ENCODE measurements at regions not wholly inside any gene's neighbourhood (a gene's known extent, or its start where the extent isn't known, plus 50 kb on each side); places are given as distances from the start of the nearest gene placed in this dataset.

DNA sequence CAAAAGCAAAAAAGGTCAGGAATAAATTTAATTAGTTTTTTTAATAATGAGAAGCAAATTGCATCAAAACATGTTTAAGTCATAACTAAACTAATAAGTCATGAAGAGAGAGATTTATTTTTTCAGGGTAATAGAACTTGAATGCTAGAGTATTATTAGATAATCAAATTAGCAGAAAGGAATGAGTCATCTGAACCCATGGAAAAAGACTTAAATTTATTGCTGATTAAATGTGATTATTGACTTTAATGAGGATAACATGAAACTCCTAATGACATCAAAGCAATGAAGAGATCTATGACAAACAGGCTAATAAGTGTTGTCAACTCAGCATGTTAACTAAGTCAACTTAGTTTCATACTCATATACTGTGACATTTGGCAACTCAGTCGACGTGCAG, 264.2 kb downstream of the USP25 start:
- peaks cover 1% of the 10 kb centered on the region for H3K4me1 Mint-ChIP-seq (ENCODE audit: unreplicated experiment)
- H3K4me3 Mint-ChIP-seq (ENCODE audit: unreplicated experiment) = no peak overlapping the region
- no peaks in the 10 kb centered on the region for H3K27me3 Mint-ChIP-seq (ENCODE audit: unreplicated experiment)
- H3K9me3 Mint-ChIP-seq (ENCODE audit: unreplicated experiment) = no peaks in the 10 kb centered on the region
- no peak for DNase-seq (ENCODE audit: low spot score)
- H3K36me3 Mint-ChIP-seq (ENCODE audit: low read depth, unreplicated experiment) = no peaks in the 10 kb centered on the region
- H3K27ac Mint-ChIP-seq (ENCODE audit: unreplicated experiment) = no peak overlapping the region
- TF ChIP-seq, protein P1, sequence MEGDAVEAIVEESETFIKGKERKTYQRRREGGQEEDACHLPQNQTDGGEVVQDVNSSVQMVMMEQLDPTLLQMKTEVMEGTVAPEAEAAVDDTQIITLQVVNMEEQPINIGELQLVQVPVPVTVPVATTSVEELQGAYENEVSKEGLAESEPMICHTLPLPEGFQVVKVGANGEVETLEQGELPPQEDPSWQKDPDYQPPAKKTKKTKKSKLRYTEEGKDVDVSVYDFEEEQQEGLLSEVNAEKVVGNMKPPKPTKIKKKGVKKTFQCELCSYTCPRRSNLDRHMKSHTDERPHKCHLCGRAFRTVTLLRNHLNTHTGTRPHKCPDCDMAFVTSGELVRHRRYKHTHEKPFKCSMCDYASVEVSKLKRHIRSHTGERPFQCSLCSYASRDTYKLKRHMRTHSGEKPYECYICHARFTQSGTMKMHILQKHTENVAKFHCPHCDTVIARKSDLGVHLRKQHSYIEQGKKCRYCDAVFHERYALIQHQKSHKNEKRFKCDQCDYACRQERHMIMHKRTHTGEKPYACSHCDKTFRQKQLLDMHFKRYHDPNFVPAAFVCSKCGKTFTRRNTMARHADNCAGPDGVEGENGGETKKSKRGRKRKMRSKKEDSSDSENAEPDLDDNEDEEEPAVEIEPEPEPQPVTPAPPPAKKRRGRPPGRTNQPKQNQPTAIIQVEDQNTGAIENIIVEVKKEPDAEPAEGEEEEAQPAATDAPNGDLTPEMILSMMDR (IDR thresholded peaks at IDR 0.05; ENCODE audit: unreplicated experiment) = no peak

DNA sequence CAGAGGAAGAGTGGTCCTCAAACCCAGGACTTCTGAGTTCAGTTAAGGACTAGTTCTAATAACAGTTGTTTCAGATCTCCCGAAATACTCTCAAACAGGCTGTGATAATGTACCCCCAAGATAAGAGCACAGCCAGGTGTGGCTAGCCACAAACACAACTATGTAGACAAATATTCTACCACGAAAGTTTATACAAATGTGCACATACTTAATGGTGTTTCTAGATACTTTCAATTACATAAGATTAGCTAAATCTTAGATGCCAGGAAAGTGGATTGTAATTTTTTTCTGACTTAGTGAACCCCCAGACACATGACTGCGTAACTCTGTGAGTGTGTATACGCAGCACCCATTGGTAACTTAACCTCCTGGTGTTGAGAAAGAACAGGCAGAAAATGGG, 270.0 kb downstream of the USP25 start:
- TF ChIP-seq, protein P1 (IDR thresholded peaks at IDR 0.05; ENCODE audit: unreplicated experiment) = no peak
- Mint-ChIP-seq H3K4me1 (ENCODE audit: unreplicated experiment) (no peaks in the 10 kb centered on the region), H3K9me3 (ENCODE audit: unreplicated experiment) (no peaks in the 10 kb centered on the region), H3K4me3 (ENCODE audit: unreplicated experiment) (no peak overlapping the region), H3K27me3 (ENCODE audit: unreplicated experiment) (peaks cover 1% of the 10 kb centered on the region), H3K27ac (ENCODE audit: unreplicated experiment) (no peak overlapping the region), H3K36me3 (ENCODE audit: low read depth, unreplicated experiment) (no peaks in the 10 kb centered on the region)
- DNase-seq (ENCODE audit: low spot score) = no peak

DNA sequence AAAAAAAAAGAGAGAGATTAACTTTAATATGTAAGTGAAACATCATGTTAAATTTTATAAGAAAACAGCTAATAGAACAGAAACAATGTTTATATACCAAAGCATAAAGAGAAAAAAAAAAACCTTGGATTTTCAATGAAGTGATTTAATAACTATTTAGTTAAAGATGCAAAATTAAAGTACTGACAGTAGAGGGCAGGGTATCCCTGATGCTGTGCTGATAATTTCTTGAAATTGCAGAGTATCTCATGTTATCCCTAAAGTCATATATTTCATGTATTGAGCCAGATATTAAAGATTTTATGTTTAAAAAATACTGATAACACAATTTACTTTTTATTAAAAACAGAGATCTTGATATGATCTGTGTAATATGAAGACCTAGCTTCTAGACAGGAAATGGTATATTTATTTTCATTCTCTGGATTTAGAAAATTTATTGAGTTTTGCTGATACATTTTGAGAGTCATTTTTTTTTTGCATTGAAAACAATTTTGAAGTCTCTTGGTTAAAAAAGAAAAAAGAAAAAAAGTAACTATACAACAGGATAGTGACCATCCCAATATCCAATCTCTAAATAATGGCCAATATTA, 273.2 kb downstream of the USP25 start:
- no peaks in the 10 kb centered on the region for H3K36me3 Mint-ChIP-seq (ENCODE audit: low read depth, unreplicated experiment)
- H3K27me3 Mint-ChIP-seq (ENCODE audit: unreplicated experiment) = peaks cover 1% of the 10 kb centered on the region
- TF ChIP-seq, protein P1 (IDR thresholded peaks at IDR 0.05; ENCODE audit: unreplicated experiment) = peak; percentile 41
- no peak for DNase-seq (ENCODE audit: low spot score)
- H3K9me3 Mint-ChIP-seq (ENCODE audit: unreplicated experiment) = no peaks in the 10 kb centered on the region
- H3K4me1 Mint-ChIP-seq (ENCODE audit: unreplicated experiment) = no peaks in the 10 kb centered on the region
- no peak overlapping the region for H3K4me3 Mint-ChIP-seq (ENCODE audit: unreplicated experiment)
- no peak overlapping the region for H3K27ac Mint-ChIP-seq (ENCODE audit: unreplicated experiment)

DNA sequence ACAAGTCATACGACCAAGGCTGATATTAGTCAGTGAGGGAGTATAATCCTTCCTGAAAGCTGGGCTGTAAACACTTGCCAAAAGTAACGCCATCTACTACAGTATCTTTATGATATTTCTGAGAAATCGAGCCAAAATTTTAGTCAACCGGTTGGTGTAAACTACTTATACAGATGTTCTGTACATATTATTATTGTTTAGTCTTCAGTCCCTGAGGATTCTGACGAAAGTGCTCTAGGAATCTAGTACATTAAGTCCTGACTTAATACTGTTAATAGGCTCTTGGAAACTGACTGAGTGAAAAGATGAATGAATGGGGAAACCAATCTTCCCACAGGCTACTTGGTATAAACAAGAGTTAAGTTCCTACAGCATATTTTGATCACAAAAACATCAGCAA, 274.3 kb downstream of the USP25 start:
- no peak overlapping the region for H3K4me3 Mint-ChIP-seq (ENCODE audit: unreplicated experiment)
- no peaks in the 10 kb centered on the region for H3K4me1 Mint-ChIP-seq (ENCODE audit: unreplicated experiment)
- H3K36me3 Mint-ChIP-seq (ENCODE audit: low read depth, unreplicated experiment) = no peaks in the 10 kb centered on the region
- H3K27me3 Mint-ChIP-seq (ENCODE audit: unreplicated experiment) = peaks cover 1% of the 10 kb centered on the region
- DNase-seq (ENCODE audit: low spot score) = no peak
- TF ChIP-seq, protein P1 (IDR thresholded peaks at IDR 0.05; ENCODE audit: unreplicated experiment) = no peak
- no peaks in the 10 kb centered on the region for H3K9me3 Mint-ChIP-seq (ENCODE audit: unreplicated experiment)
- no peak overlapping the region for H3K27ac Mint-ChIP-seq (ENCODE audit: unreplicated experiment)

DNA sequence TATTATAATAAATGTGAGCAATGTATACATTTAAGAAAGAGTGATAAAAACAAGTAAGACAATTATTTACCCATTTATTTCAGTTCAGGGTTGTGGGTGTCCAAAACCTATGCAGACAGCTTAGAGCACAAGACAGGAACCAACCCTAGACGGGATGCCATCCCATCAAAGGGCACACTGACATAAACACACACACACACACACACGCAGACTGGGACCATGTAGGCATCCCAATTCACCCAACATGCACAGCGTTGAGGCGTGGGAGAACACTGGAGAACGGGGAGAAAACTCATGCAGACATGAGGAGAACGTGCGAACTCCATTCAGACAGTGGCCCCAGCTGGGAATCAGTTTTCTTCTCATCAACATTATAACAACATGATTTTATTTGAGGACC, 274.7 kb downstream of the USP25 start:
- no peak overlapping the region for H3K27ac Mint-ChIP-seq (ENCODE audit: unreplicated experiment)
- no peaks in the 10 kb centered on the region for H3K9me3 Mint-ChIP-seq (ENCODE audit: unreplicated experiment)
- TF ChIP-seq, protein P1 (IDR thresholded peaks at IDR 0.05; ENCODE audit: unreplicated experiment) = no peak
- peaks cover 1% of the 10 kb centered on the region for H3K27me3 Mint-ChIP-seq (ENCODE audit: unreplicated experiment)
- no peaks in the 10 kb centered on the region for H3K4me1 Mint-ChIP-seq (ENCODE audit: unreplicated experiment)
- no peak overlapping the region for H3K4me3 Mint-ChIP-seq (ENCODE audit: unreplicated experiment)
- DNase-seq (ENCODE audit: low spot score) = no peak
- H3K36me3 Mint-ChIP-seq (ENCODE audit: low read depth, unreplicated experiment) = no peaks in the 10 kb centered on the region
